ENCODE measurements at regions not wholly inside any gene's neighbourhood (a gene's known extent, or its start where the extent isn't known, plus 50 kb on each side); places are given as distances from the start of the nearest gene placed in this dataset.

GRCh38 chr5:23825196-23825595 is 317.8 kb downstream of the PRDM9 start:
- TF ChIP-seq, protein P1, sequence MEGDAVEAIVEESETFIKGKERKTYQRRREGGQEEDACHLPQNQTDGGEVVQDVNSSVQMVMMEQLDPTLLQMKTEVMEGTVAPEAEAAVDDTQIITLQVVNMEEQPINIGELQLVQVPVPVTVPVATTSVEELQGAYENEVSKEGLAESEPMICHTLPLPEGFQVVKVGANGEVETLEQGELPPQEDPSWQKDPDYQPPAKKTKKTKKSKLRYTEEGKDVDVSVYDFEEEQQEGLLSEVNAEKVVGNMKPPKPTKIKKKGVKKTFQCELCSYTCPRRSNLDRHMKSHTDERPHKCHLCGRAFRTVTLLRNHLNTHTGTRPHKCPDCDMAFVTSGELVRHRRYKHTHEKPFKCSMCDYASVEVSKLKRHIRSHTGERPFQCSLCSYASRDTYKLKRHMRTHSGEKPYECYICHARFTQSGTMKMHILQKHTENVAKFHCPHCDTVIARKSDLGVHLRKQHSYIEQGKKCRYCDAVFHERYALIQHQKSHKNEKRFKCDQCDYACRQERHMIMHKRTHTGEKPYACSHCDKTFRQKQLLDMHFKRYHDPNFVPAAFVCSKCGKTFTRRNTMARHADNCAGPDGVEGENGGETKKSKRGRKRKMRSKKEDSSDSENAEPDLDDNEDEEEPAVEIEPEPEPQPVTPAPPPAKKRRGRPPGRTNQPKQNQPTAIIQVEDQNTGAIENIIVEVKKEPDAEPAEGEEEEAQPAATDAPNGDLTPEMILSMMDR (IDR thresholded peaks at IDR 0.05; ENCODE audit: low read depth, low read length) = no peak
- DNase-seq (ENCODE audit: extremely low read depth, low read depth) = no peak

- no peak for DNase-seq (ENCODE audit: extremely low read depth, low read depth)
- TF ChIP-seq, protein P1 (IDR thresholded peaks at IDR 0.05; ENCODE audit: low read depth, low read length) = no peak
Observed at GRCh38 chr5:23840083-23840482, 332.7 kb downstream of the PRDM9 start.

DNA sequence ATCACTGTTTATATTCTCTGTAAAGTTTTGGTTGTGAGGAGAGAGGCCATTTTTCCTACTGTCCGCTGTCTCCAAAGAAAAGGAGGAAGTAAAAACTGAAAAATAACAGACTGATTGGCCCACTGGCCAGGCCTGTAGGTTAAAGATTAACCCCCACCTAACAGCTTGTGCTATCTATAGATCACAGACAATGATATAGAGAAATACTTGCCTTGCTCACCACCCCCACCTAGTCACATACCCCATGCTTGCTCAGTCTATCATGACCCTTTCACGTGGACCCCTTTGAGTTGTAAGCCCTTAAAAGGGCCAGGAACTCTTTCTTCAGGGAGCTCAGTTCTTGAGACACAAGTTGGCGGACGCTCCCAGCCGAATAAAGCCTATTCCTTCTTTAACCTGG is 357.4 kb downstream of the PRDM9 start:
- TF ChIP-seq, protein P1 (IDR thresholded peaks at IDR 0.05; ENCODE audit: low read depth, low read length) = no peak
- no peak for DNase-seq (ENCODE audit: extremely low read depth, low read depth)

DNA sequence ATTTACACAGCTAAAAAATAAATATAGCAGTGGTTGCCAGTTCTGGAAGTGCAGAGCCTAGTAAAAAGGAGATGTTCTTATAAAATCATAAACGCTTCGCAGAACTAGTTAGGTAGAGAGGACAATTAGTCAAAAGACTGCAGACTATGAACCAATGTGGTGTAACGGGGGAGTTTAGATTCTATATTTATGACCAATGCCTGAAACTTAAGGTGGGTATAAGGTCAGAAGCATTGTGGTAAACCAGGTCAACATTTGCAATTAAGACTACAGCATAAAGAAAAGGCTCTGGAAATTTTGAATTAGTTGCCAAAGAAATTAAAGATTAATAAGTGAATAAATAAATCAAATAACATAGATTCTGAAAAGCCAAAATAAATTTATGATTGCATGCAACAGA is 370.4 kb downstream of the PRDM9 start:
- no peak for DNase-seq (ENCODE audit: extremely low read depth, low read depth)
- TF ChIP-seq, protein P1 (IDR thresholded peaks at IDR 0.05; ENCODE audit: low read depth, low read length) = no peak

- DNase-seq (ENCODE audit: extremely low read depth, low read depth) = no peak
- TF ChIP-seq, protein P1 (IDR thresholded peaks at IDR 0.05; ENCODE audit: low read depth, low read length) = no peak
Observed at GRCh38 chr5:23884405-23885031, 377.1 kb downstream of the PRDM9 start.

- no peak for DNase-seq (ENCODE audit: extremely low read depth, low read depth)
- TF ChIP-seq, protein P1 (IDR thresholded peaks at IDR 0.05; ENCODE audit: low read depth, low read length) = no peak
Observed at GRCh38 chr5:23893561-23893960, 386.2 kb downstream of the PRDM9 start.

DNA sequence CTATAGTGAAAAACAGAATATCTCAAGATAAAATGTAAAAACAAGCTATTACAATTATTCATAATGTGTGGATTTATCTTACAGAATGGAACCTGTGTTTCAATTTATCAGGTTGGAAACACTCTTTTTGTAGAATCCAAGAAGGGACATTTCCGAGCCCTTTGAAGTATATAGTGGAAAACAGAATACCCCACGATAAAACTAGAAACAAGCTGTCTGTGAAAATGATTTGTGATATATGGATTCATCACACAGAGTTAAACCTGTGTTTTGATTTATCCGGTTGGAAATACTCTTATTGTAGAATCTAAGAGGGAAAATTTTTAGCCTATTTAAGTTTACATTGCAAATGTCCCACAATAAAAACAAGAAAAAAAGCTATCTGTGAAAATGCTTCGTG is 388.2 kb downstream of the PRDM9 start:
- no peak for DNase-seq (ENCODE audit: extremely low read depth, low read depth)
- TF ChIP-seq, protein P1 (IDR thresholded peaks at IDR 0.05; ENCODE audit: low read depth, low read length) = no peak

All from AG09319 (cell line).